ENCODE measurements at regions not wholly inside any gene's neighbourhood (a gene's known extent, or its start where the extent isn't known, plus 50 kb on each side); places are given as distances from the start of the nearest gene placed in this dataset.

- Histone ChIP-seq H3K4me3 (ENCODE audit: low read depth, low read length, poor library complexity, severe bottlenecking) (no peak overlapping the region), H3K9ac (ENCODE audit: low read length) (no peak overlapping the region), H3K9me3 (ENCODE audit: low read length) (no peaks in the 10 kb centered on the region), H3K27me3 (ENCODE audit: insufficient read depth, low read length) (no peaks in the 10 kb centered on the region), H3K9me2 (ENCODE audit: low read depth, low read length) (no peaks in the 10 kb centered on the region), H4K20me1 (ENCODE audit: insufficient read depth, low read length) (no peaks in the 10 kb centered on the region), H3K4me2 (ENCODE audit: low read length) (no peak overlapping the region), H3K4me1 (ENCODE audit: insufficient read depth, low read length, severe bottlenecking) (no peaks in the 10 kb centered on the region), H3K79me2 (ENCODE audit: insufficient read depth, low read length) (no peaks in the 10 kb centered on the region), H3K36me3 (ENCODE audit: insufficient read depth, low read length) (no peaks in the 10 kb centered on the region), H2AFZ (ENCODE audit: low read length) (no peak overlapping the region), H3F3A (ENCODE audit: insufficient read depth, low read length) (no peaks in the 10 kb centered on the region), H3K27ac (ENCODE audit: low read depth, low read length, poor library complexity, severe bottlenecking) (no peak overlapping the region)
- no peak for TF ChIP-seq EZH2 (IDR thresholded peaks at IDR 0.05; ENCODE audit: borderline replicate concordance, low read length)
- TF ChIP-seq CTCF (IDR thresholded peaks at IDR 0.05; ENCODE audit: low read length), result no peak
Observed at GRCh38 chr9:13876741-13877140, 437.2 kb downstream of the NFIB start.

- no peaks in the 10 kb centered on the region for H3F3A ChIP-seq (ENCODE audit: insufficient read depth, low read length)
- H3K9me2 ChIP-seq (ENCODE audit: low read depth, low read length), result no peaks in the 10 kb centered on the region
- H3K9ac ChIP-seq (ENCODE audit: low read length), result no peak overlapping the region
- no peaks in the 10 kb centered on the region for H3K9me3 ChIP-seq (ENCODE audit: low read length)
- H3K4me3 ChIP-seq (ENCODE audit: low read depth, low read length, poor library complexity, severe bottlenecking), result no peak overlapping the region
- H3K27me3 ChIP-seq (ENCODE audit: insufficient read depth, low read length), result no peaks in the 10 kb centered on the region
- H3K79me2 ChIP-seq (ENCODE audit: insufficient read depth, low read length), result no peaks in the 10 kb centered on the region
- TF ChIP-seq CTCF (IDR thresholded peaks at IDR 0.05; ENCODE audit: low read length) (no peak), EZH2 (IDR thresholded peaks at IDR 0.05; ENCODE audit: borderline replicate concordance, low read length) (no peak)
- H3K36me3 ChIP-seq (ENCODE audit: insufficient read depth, low read length), result no peaks in the 10 kb centered on the region
- no peaks in the 10 kb centered on the region for H3K4me1 ChIP-seq (ENCODE audit: insufficient read depth, low read length, severe bottlenecking)
- no peaks in the 10 kb centered on the region for H4K20me1 ChIP-seq (ENCODE audit: insufficient read depth, low read length)
- no peak overlapping the region for H3K4me2 ChIP-seq (ENCODE audit: low read length)
- H2AFZ ChIP-seq (ENCODE audit: low read length), result no peak overlapping the region
- no peak overlapping the region for H3K27ac ChIP-seq (ENCODE audit: low read depth, low read length, poor library complexity, severe bottlenecking)
Observed at GRCh38 chr9:13873203-13873602, 440.7 kb downstream of the NFIB start.

GRCh38 chr9:13868336-13868735 lies 445.6 kb downstream of the NFIB start:
- Histone ChIP-seq H3K4me1 (ENCODE audit: insufficient read depth, low read length, severe bottlenecking) (no peaks in the 10 kb centered on the region), H3K9ac (ENCODE audit: low read length) (no peak overlapping the region), H3K4me2 (ENCODE audit: low read length) (no peak overlapping the region), H3K27ac (ENCODE audit: low read depth, low read length, poor library complexity, severe bottlenecking) (no peak overlapping the region), H3K9me3 (ENCODE audit: low read length) (no peaks in the 10 kb centered on the region), H3K79me2 (ENCODE audit: insufficient read depth, low read length) (no peaks in the 10 kb centered on the region), H3K9me2 (ENCODE audit: low read depth, low read length) (no peaks in the 10 kb centered on the region), H3K4me3 (ENCODE audit: low read depth, low read length, poor library complexity, severe bottlenecking) (no peak overlapping the region), H4K20me1 (ENCODE audit: insufficient read depth, low read length) (no peaks in the 10 kb centered on the region), H3F3A (ENCODE audit: insufficient read depth, low read length) (no peaks in the 10 kb centered on the region), H3K27me3 (ENCODE audit: insufficient read depth, low read length) (no peaks in the 10 kb centered on the region), H2AFZ (ENCODE audit: low read length) (no peak overlapping the region), H3K36me3 (ENCODE audit: insufficient read depth, low read length) (no peaks in the 10 kb centered on the region)
- TF ChIP-seq EZH2 (IDR thresholded peaks at IDR 0.05; ENCODE audit: borderline replicate concordance, low read length), result no peak

GRCh38 chr9:13865869-13866268 lies 448.1 kb downstream of the NFIB start:
- Histone ChIP-seq H3K36me3 (ENCODE audit: insufficient read depth, low read length) (no peaks in the 10 kb centered on the region), H3K4me2 (ENCODE audit: low read length) (no peak overlapping the region)

More at GRCh38 chr9:13865869-13866268, 448.1 kb downstream of the NFIB start:
- Histone ChIP-seq H4K20me1 (ENCODE audit: insufficient read depth, low read length) (no peaks in the 10 kb centered on the region), H3K4me3 (ENCODE audit: low read depth, low read length, poor library complexity, severe bottlenecking) (no peak overlapping the region), H3K9me3 (ENCODE audit: low read length) (no peaks in the 10 kb centered on the region), H3K27me3 (ENCODE audit: insufficient read depth, low read length) (no peaks in the 10 kb centered on the region), H3K4me1 (ENCODE audit: insufficient read depth, low read length, severe bottlenecking) (no peaks in the 10 kb centered on the region), H3K9me2 (ENCODE audit: low read depth, low read length) (no peaks in the 10 kb centered on the region), H2AFZ (ENCODE audit: low read length) (no peak overlapping the region), H3K9ac (ENCODE audit: low read length) (no peak overlapping the region), H3K27ac (ENCODE audit: low read depth, low read length, poor library complexity, severe bottlenecking) (no peak overlapping the region), H3F3A (ENCODE audit: insufficient read depth, low read length) (no peaks in the 10 kb centered on the region), H3K79me2 (ENCODE audit: insufficient read depth, low read length) (no peaks in the 10 kb centered on the region)
- TF ChIP-seq EZH2 (IDR thresholded peaks at IDR 0.05; ENCODE audit: borderline replicate concordance, low read length) (no peak), CTCF (IDR thresholded peaks at IDR 0.05; ENCODE audit: low read length) (no peak)
